ENCODE measurements at regions not wholly inside any gene's neighbourhood (a gene's known extent, or its start where the extent isn't known, plus 50 kb on each side); places are given as distances from the start of the nearest gene placed in this dataset.
"Not testable (repeated sequence)": the region's sequence is repeated elsewhere in the genome, so short reads cannot be mapped to it uniquely, and the experiment has no call there.

- no peak for DNase-seq (ENCODE audit: low spot score)
- in situ Hi-C loops (cut with HindIII; ENCODE audit: low sequenced_read_pairs) = no loop called here
These were observed 51.5 kb downstream of the CRPPA start for GRCh38 chr7:16369855-16370254.

GRCh38 chr7:16369309-16369708 lies 52.0 kb downstream of the CRPPA start:
- in situ Hi-C loops (cut with HindIII; ENCODE audit: low sequenced_read_pairs); DNase-seq (ENCODE audit: low spot score): not testable (repeated sequence)

GRCh38 chr7:16368885-16369284 lies 52.5 kb downstream of the CRPPA start:
- in situ Hi-C loops (cut with HindIII; ENCODE audit: low sequenced_read_pairs) = no loop called here
- no peak for DNase-seq (ENCODE audit: low spot score)

GRCh38 chr7:16367115-16367514 lies 54.2 kb downstream of the CRPPA start:
- DNase-seq (ENCODE audit: low spot score) = no peak
- in situ Hi-C loops (cut with HindIII; ENCODE audit: low sequenced_read_pairs) = no loop called here

GRCh38 chr7:16365952-16366351 lies 55.4 kb downstream of the CRPPA start:
- in situ Hi-C loops (cut with HindIII; ENCODE audit: low sequenced_read_pairs) = no loop called here
- DNase-seq (ENCODE audit: low spot score) = no peak

GRCh38 chr7:16365177-16365576 lies 56.2 kb downstream of the CRPPA start:
- in situ Hi-C loops (cut with HindIII; ENCODE audit: low sequenced_read_pairs) = no loop called here
- no peak for DNase-seq (ENCODE audit: low spot score)

GRCh38 chr7:16359216-16359615 lies 62.1 kb downstream of the CRPPA start:
- peak; percentile 31 for DNase-seq (ENCODE audit: low spot score)
- in situ Hi-C loops (cut with HindIII; ENCODE audit: low sequenced_read_pairs) = no loop called here

- peak; percentile 91 for DNase-seq (ENCODE audit: low spot score)
- in situ Hi-C loops (cut with HindIII; ENCODE audit: low sequenced_read_pairs) = no loop called here
These were observed 63.4 kb downstream of the CRPPA start for GRCh38 chr7:16357921-16358320.

- DNase-seq (ENCODE audit: low spot score) = no peak
- in situ Hi-C loops (cut with HindIII; ENCODE audit: low sequenced_read_pairs) = no loop called here
These were observed 63.9 kb downstream of the CRPPA start for GRCh38 chr7:16357474-16357873.

- no peak for DNase-seq (ENCODE audit: low spot score)
- in situ Hi-C loops (cut with HindIII; ENCODE audit: low sequenced_read_pairs) = no loop called here
These were observed 64.9 kb downstream of the CRPPA start for GRCh38 chr7:16356301-16356958.

- no peak for DNase-seq (ENCODE audit: low spot score)
- in situ Hi-C loops (cut with HindIII; ENCODE audit: low sequenced_read_pairs) = no loop called here
These were observed 66.8 kb downstream of the CRPPA start for GRCh38 chr7:16354573-16354972.

GRCh38 chr7:16353226-16353625 lies 68.1 kb downstream of the CRPPA start:
- in situ Hi-C loops (cut with HindIII; ENCODE audit: low sequenced_read_pairs) = no loop called here
- no peak for DNase-seq (ENCODE audit: low spot score)

- in situ Hi-C loops (cut with HindIII; ENCODE audit: low sequenced_read_pairs) = no loop called here
- DNase-seq (ENCODE audit: low spot score) = no peak
These were observed 70.7 kb downstream of the CRPPA start for GRCh38 chr7:16350634-16351033.

- DNase-seq (ENCODE audit: low spot score) = no peak
- in situ Hi-C loops (cut with HindIII; ENCODE audit: low sequenced_read_pairs) = no loop called here
These were observed 73.1 kb downstream of the CRPPA start for GRCh38 chr7:16348251-16348650.

GRCh38 chr7:16347827-16348192 lies 73.5 kb downstream of the CRPPA start:
- in situ Hi-C loops (cut with HindIII; ENCODE audit: low sequenced_read_pairs) = no loop called here
- DNase-seq (ENCODE audit: low spot score) = no peak

- DNase-seq (ENCODE audit: low spot score) = no peak
- in situ Hi-C loops (cut with HindIII; ENCODE audit: low sequenced_read_pairs) = no loop called here
These were observed 74.1 kb downstream of the CRPPA start for GRCh38 chr7:16347066-16347826.

GRCh38 chr7:16345979-16346958 lies 75.1 kb downstream of the CRPPA start:
- no peak for DNase-seq (ENCODE audit: low spot score)
- in situ Hi-C loops (cut with HindIII; ENCODE audit: low sequenced_read_pairs) = no loop called here

GRCh38 chr7:16344927-16345326 lies 76.4 kb downstream of the CRPPA start:
- DNase-seq (ENCODE audit: low spot score) = no peak
- in situ Hi-C loops (cut with HindIII; ENCODE audit: low sequenced_read_pairs) = no loop called here

- no peak for DNase-seq (ENCODE audit: low spot score)
- in situ Hi-C loops (cut with HindIII; ENCODE audit: low sequenced_read_pairs) = no loop called here
These were observed 77.7 kb downstream of the CRPPA start for GRCh38 chr7:16343612-16344011.

- in situ Hi-C loops (cut with HindIII; ENCODE audit: low sequenced_read_pairs) = no loop called here
- no peak for DNase-seq (ENCODE audit: low spot score)
These were observed 83.3 kb downstream of the CRPPA start for GRCh38 chr7:16338065-16338464.

All from G401 (cell line).